ENCODE measurements at regions not wholly inside any gene's neighbourhood (a gene's known extent, or its start where the extent isn't known, plus 50 kb on each side); places are given as distances from the start of the nearest gene placed in this dataset.

- DNase-seq, result no peak
These were observed 1317.0 kb downstream of the MRPL39 start for GRCh38 chr21:24290151-24290833.

- no peak for DNase-seq
These were observed 1317.7 kb downstream of the MRPL39 start for GRCh38 chr21:24289539-24289938.

- DNase-seq, result no peak
These were observed 1326.7 kb downstream of the MRPL39 start for GRCh38 chr21:24280596-24280995.

- DNase-seq, result no peak
These were observed 1328.6 kb downstream of the MRPL39 start for GRCh38 chr21:24278711-24279110.

GRCh38 chr21:24276204-24276603, 1331.1 kb downstream of the MRPL39 start:
- DNase-seq, result no peak

- DNase-seq, result no peak
These were observed 1331.7 kb downstream of the MRPL39 start for GRCh38 chr21:24275616-24276015.

GRCh38 chr21:24272521-24272938, 1334.8 kb downstream of the MRPL39 start:
- DNase-seq, result no peak

- DNase-seq, result no peak
These were observed 1341.3 kb downstream of the MRPL39 start for GRCh38 chr21:24265987-24266386.

- no peak for DNase-seq
These were observed 1346.5 kb downstream of the MRPL39 start for GRCh38 chr21:24260751-24261150.

- DNase-seq, result no peak
These were observed 1348.0 kb downstream of the MRPL39 start for GRCh38 chr21:24259241-24259640.

GRCh38 chr21:24255591-24255990, 1351.7 kb downstream of the MRPL39 start:
- no peak for DNase-seq

GRCh38 chr21:24225431-24225830, 1381.8 kb downstream of the MRPL39 start:
- no peak for DNase-seq

GRCh38 chr21:24224422-24224821, 1382.9 kb downstream of the MRPL39 start:
- DNase-seq, result no peak

GRCh38 chr21:24223624-24224023, 1383.7 kb downstream of the MRPL39 start:
- DNase-seq, result no peak

GRCh38 chr21:24222676-24223075, 1384.6 kb downstream of the MRPL39 start:
- no peak for DNase-seq

- DNase-seq, result no peak
These were observed 1386.8 kb downstream of the MRPL39 start for GRCh38 chr21:24220446-24220845.

GRCh38 chr21:24217151-24217550, 1390.1 kb downstream of the MRPL39 start:
- no peak for DNase-seq

GRCh38 chr21:24210130-24210529, 1397.2 kb downstream of the MRPL39 start:
- no peak for DNase-seq

GRCh38 chr21:24208562-24209260, 1398.6 kb downstream of the MRPL39 start:
- DNase-seq, result no peak

- DNase-seq, result no peak
These were observed 1402.0 kb downstream of the MRPL39 start for GRCh38 chr21:24205319-24205718.

- no peak for DNase-seq
These were observed 1402.6 kb downstream of the MRPL39 start for GRCh38 chr21:24204641-24205040.

- no peak for DNase-seq
These were observed 1407.2 kb downstream of the MRPL39 start for GRCh38 chr21:24200052-24200451.

GRCh38 chr21:24197923-24198322, 1409.4 kb downstream of the MRPL39 start:
- DNase-seq, result no peak

- DNase-seq, result no peak
These were observed 1410.1 kb downstream of the MRPL39 start for GRCh38 chr21:24197132-24197643.

Measured in right hindlimb (tissue), 1 donor.